Activated CD4-positive, alpha-beta T cell treated with anti-CD3 and anti-CD28 coated beads, Interleukin-2, amount 50 U/mL, for 48 hours (primary cell): ENCODE measurements at regions not wholly inside any gene's neighbourhood (a gene's known extent, or its start where the extent isn't known, plus 50 kb on each side); places are given as distances from the start of the nearest gene placed in this dataset.

ENCODE experiments used
- DNase-seq, 2 experiments: peaks; one replicate each; pipeline ENCODE4 v3.0.0-alpha.2; 2020

- no peak for DNase-seq
These were observed 373.6 kb downstream of the CDH26 start for GRCh38 chr20:60331688-60332300.

- DNase-seq: no peak
These were observed 374.3 kb downstream of the CDH26 start for GRCh38 chr20:60332523-60332922.

- no peak for DNase-seq
These were observed 376.7 kb downstream of the CDH26 start for GRCh38 chr20:60334911-60335310.

- no peak for DNase-seq
These were observed 380.3 kb downstream of the CDH26 start for GRCh38 chr20:60338556-60338955.

- DNase-seq: no peak
These were observed 381.5 kb downstream of the CDH26 start for GRCh38 chr20:60339738-60340137.

- DNase-seq: no peak
These were observed 382.0 kb downstream of the CDH26 start for GRCh38 chr20:60340232-60340631.

GRCh38 chr20:60341062-60341461, 382.8 kb downstream of the CDH26 start:
- DNase-seq: no peak

- DNase-seq: no peak
These were observed 386.9 kb downstream of the CDH26 start for GRCh38 chr20:60345106-60345505.

- no peak for DNase-seq
These were observed 391.2 kb downstream of the CDH26 start for GRCh38 chr20:60349418-60349817.

- DNase-seq: no peak
These were observed 393.8 kb downstream of the CDH26 start for GRCh38 chr20:60352017-60352416.

- DNase-seq: no peak
These were observed 394.4 kb downstream of the CDH26 start for GRCh38 chr20:60352596-60352995.

- DNase-seq: no peak
These were observed 395.9 kb downstream of the CDH26 start for GRCh38 chr20:60354024-60354580.

GRCh38 chr20:60358101-60358500, 399.9 kb downstream of the CDH26 start:
- no peak for DNase-seq

- no peak for DNase-seq
These were observed 400.8 kb downstream of the CDH26 start for GRCh38 chr20:60359010-60359409.

- no peak for DNase-seq
These were observed 403.7 kb downstream of the CDH26 start for GRCh38 chr20:60361761-60362395.

GRCh38 chr20:60362531-60362930, 404.3 kb downstream of the CDH26 start:
- DNase-seq: no peak

GRCh38 chr20:60363698-60364097, 405.5 kb downstream of the CDH26 start:
- DNase-seq: no peak

- peak in 1 of 2 experiments; percentile 7 for DNase-seq
These were observed 406.9 kb downstream of the CDH26 start for GRCh38 chr20:60365064-60365666.

- DNase-seq: no peak
These were observed 407.7 kb downstream of the CDH26 start for GRCh38 chr20:60365882-60366281.

- DNase-seq: no peak
These were observed 413.2 kb downstream of the CDH26 start for GRCh38 chr20:60371384-60371783.

- no peak for DNase-seq
These were observed 414.1 kb downstream of the CDH26 start for GRCh38 chr20:60372275-60372674.

GRCh38 chr20:60372822-60373221, 414.6 kb downstream of the CDH26 start:
- no peak for DNase-seq

GRCh38 chr20:60378620-60379019, 420.4 kb downstream of the CDH26 start:
- no peak for DNase-seq
